Caco-2 (cell line): ENCODE measurements at regions not wholly inside any gene's neighbourhood (a gene's known extent, or its start where the extent isn't known, plus 50 kb on each side); places are given as distances from the start of the nearest gene placed in this dataset.

ENCODE experiments used
- BruUV-seq: library from RNA; stranded (reverse); fragments of 400-500 nt; replicated peaks from 2 replicates; lab custom pipeline; 2021; lab: Mats Ljungman, UMichigan
- CTCF ChIA-PET: fragments of 300-600 bp; sonication (Branson Sonifier 250); formaldehyde crosslinking; loops from one replicate; lab custom pipeline; 2022; ENCODE audit warnings: antibody characterized with exemption; lab: Charles Lee
- POLR2A ChIA-PET: fragments of 300-600 bp; sonication (Branson Sonifier 250); formaldehyde crosslinking; loops from one replicate; lab custom pipeline; 2022; ENCODE audit warnings: antibody characterized with exemption; lab: Charles Lee
- DNase-seq, 2 experiments: peaks; one replicate each; pipeline versions ENCODE4 v3.0.0 to v3.0.0-alpha.2; 2020 to 2022
- H3K27me3 ChIP-seq: replicated peaks from 2 replicates; pipeline ENCODE4 v1.6.0; 2011; ENCODE audit warnings: low read length; ENCODE audit not compliant: control insufficient read depth, insufficient read depth
- H3K36me3 ChIP-seq: 2 replicates; pipeline ENCODE4 v1.5.1; 2011; ENCODE audit warnings: low read length; ENCODE audit not compliant: control insufficient read depth, insufficient read depth
- H3K4me1 ChIP-seq: fragments of 250-450 bp; sonication (Bioruptor Pico); 2 replicates; pipeline ENCODE4 v1.5.1; 2020; ENCODE audit warnings: mild to moderate bottlenecking
- H3K4me3 ChIP-seq: 2 replicates; pipeline ENCODE4 v1.5.1; 2011; ENCODE audit warnings: low read depth, mild to moderate bottlenecking, control low read depth, low read length
- H3K9me3 ChIP-seq: fragments of 250-450 bp; sonication (Bioruptor Pico); 2 replicates; pipeline ENCODE4 v1.5.1; 2020; ENCODE audit warnings: mild to moderate bottlenecking, moderate library complexity
- H3K27ac Mint-ChIP-seq: one replicate; pipeline ENCODE4 v1.8.0; 2022; ENCODE audit warnings: mixed read lengths; ENCODE audit not compliant: unreplicated experiment
- H3K27me3 Mint-ChIP-seq: one replicate; pipeline ENCODE4 v1.8.0; 2022; ENCODE audit warnings: mixed read lengths; ENCODE audit not compliant: insufficient read depth, unreplicated experiment
- H3K36me3 Mint-ChIP-seq: one replicate; pipeline ENCODE4 v1.8.0; 2022; ENCODE audit warnings: mild to moderate bottlenecking, mixed read lengths; ENCODE audit not compliant: insufficient read depth, unreplicated experiment
- H3K4me1 Mint-ChIP-seq: one replicate; pipeline ENCODE4 v1.8.0; 2022; ENCODE audit warnings: low read depth, mixed read lengths; ENCODE audit not compliant: unreplicated experiment
- H3K4me3 Mint-ChIP-seq: one replicate; pipeline ENCODE4 v1.8.0; 2022; ENCODE audit warnings: mild to moderate bottlenecking, moderate library complexity, mixed read lengths; ENCODE audit not compliant: unreplicated experiment
- H3K9me3 Mint-ChIP-seq: one replicate; pipeline ENCODE4 v1.8.0; 2022; ENCODE audit warnings: mixed read lengths; ENCODE audit not compliant: unreplicated experiment
- intact Hi-C: fragments of 100-400 bp; cut with micrococcal nuclease; formaldehyde crosslinking; loops from one replicate; pipeline ENCODE4 v1.10.0; 2022; ENCODE audit not compliant: unreplicated experiment
- TF ChIP-seq, protein P1 (sequence below), 2 experiments: fragments of 200-600 bp in 1 of 2; IDR thresholded peaks; 1 replicate in 1 of 2; 2 replicates in 1 of 2; pipeline versions ENCODE4 v1.5.1 to v1.8.0; 2011 to 2022; ENCODE audit warnings: antibody characterized with exemption in 1 of 2, control low read depth in 1 of 2, inconsistent platforms in 1 of 2, low read depth in 1 of 2, low read length in 1 of 2, mild to moderate bottlenecking in 1 of 2, moderate library complexity in 1 of 2; ENCODE audit not compliant: insufficient read depth in 1 of 2, severe bottlenecking in 1 of 2, unreplicated experiment in 1 of 2

DNA sequence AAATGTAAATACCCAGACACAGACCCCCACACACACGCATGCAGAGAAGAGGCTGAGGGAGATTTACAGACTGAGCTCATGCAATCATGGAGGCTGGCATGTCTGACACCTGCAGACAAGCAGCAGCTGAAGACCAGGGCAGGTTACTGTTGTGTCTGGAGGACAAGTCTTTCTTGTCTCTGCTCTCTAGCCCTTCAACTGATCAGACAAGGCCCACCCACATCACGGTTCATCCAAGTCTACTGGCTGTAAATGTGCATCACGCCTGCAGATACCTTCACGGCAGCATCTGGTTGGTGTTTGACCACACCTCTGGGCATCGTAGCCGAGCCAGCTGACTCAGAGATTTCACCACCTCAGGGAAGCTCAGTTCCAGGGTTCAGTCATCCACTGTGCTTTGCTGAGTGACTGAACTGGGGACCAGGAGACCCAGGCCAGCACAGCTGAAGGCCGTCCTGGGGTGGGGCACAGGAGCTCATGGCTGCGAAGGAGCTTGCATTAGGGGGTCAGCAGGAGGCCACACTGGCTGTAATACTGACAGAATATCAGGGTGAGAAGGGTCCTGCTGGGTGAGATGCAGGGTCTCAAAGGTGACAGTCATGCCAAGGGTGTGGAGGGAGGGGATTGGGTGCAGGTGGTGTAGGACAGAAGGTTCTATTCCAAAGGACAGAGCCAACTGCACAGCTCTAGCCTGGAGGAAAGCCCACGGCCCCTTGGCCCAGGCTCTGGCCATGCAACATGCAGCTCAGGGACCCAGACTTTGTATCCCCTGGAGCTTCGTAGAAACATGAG, 304.9 kb downstream of the BRD1 start:
- H3K36me3 ChIP-seq = no peaks in the 10 kb centered on the region
- peaks cover 3% of the 10 kb centered on the region for H3K27me3 Mint-ChIP-seq
- H3K4me1 ChIP-seq = no peaks in the 10 kb centered on the region
- no peaks in the 10 kb centered on the region for H3K27me3 ChIP-seq
- H3K9me3 Mint-ChIP-seq = no peaks in the 10 kb centered on the region
- CTCF ChIA-PET = no interaction called here
- H3K4me3 Mint-ChIP-seq = no peak overlapping the region
- no peak overlapping the region for H3K4me3 ChIP-seq
- no peak overlapping the region for H3K27ac Mint-ChIP-seq
- TF ChIP-seq, protein P1, sequence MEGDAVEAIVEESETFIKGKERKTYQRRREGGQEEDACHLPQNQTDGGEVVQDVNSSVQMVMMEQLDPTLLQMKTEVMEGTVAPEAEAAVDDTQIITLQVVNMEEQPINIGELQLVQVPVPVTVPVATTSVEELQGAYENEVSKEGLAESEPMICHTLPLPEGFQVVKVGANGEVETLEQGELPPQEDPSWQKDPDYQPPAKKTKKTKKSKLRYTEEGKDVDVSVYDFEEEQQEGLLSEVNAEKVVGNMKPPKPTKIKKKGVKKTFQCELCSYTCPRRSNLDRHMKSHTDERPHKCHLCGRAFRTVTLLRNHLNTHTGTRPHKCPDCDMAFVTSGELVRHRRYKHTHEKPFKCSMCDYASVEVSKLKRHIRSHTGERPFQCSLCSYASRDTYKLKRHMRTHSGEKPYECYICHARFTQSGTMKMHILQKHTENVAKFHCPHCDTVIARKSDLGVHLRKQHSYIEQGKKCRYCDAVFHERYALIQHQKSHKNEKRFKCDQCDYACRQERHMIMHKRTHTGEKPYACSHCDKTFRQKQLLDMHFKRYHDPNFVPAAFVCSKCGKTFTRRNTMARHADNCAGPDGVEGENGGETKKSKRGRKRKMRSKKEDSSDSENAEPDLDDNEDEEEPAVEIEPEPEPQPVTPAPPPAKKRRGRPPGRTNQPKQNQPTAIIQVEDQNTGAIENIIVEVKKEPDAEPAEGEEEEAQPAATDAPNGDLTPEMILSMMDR (IDR thresholded peaks at IDR 0.05; ENCODE audit: insufficient read depth in 1 of 2, low read depth in 1 of 2, low read length in 1 of 2, severe bottlenecking in 1 of 2, unreplicated experiment in 1 of 2) = no peak
- BruUV-seq = no TSS peak
- intact Hi-C loops = no loop called here
- POLR2A ChIA-PET = no interaction called here
- H3K4me1 Mint-ChIP-seq = no peaks in the 10 kb centered on the region
- H3K9me3 ChIP-seq = no peaks in the 10 kb centered on the region
- no peak for DNase-seq
- no peaks in the 10 kb centered on the region for H3K36me3 Mint-ChIP-seq

DNA sequence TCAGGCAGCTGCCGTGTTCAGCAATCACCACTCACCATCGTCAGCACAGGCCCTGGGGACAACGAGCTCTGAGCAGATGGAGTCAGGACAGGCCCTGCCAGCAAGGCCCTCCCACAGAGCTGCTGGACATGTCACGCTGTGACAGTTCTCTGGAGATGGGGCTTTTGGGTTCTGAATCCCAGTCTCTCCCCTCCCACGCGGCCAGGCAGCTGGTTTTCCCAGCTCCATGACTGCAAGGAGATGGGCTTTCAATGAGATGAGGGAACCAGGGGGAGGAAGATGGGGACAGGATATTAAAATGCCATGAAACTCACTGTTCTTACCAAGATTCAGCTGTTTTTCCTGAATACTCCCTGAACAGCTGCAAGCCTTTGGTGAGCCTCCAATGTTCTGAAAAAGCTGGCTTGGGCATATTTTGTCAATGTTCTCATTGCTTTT, 305.9 kb downstream of the BRD1 start:
- no peaks in the 10 kb centered on the region for H3K4me1 ChIP-seq
- H3K9me3 Mint-ChIP-seq = no peaks in the 10 kb centered on the region
- H3K4me1 Mint-ChIP-seq = no peaks in the 10 kb centered on the region
- H3K9me3 ChIP-seq = no peaks in the 10 kb centered on the region
- no peak overlapping the region for H3K27ac Mint-ChIP-seq
- H3K27me3 ChIP-seq = no peaks in the 10 kb centered on the region
- TF ChIP-seq, protein P1 (IDR thresholded peaks at IDR 0.05; ENCODE audit: insufficient read depth in 1 of 2, low read depth in 1 of 2, low read length in 1 of 2, severe bottlenecking in 1 of 2, unreplicated experiment in 1 of 2) = no peak
- H3K4me3 Mint-ChIP-seq = no peak overlapping the region
- ChIA-PET CTCF (no interaction called here), POLR2A (no interaction called here)
- no peaks in the 10 kb centered on the region for H3K36me3 Mint-ChIP-seq
- peaks cover 5% of the 10 kb centered on the region for H3K27me3 Mint-ChIP-seq
- no peak for DNase-seq
- BruUV-seq = no TSS peak
- no peak overlapping the region for H3K4me3 ChIP-seq
- intact Hi-C loops = no loop called here
- no peaks in the 10 kb centered on the region for H3K36me3 ChIP-seq

DNA sequence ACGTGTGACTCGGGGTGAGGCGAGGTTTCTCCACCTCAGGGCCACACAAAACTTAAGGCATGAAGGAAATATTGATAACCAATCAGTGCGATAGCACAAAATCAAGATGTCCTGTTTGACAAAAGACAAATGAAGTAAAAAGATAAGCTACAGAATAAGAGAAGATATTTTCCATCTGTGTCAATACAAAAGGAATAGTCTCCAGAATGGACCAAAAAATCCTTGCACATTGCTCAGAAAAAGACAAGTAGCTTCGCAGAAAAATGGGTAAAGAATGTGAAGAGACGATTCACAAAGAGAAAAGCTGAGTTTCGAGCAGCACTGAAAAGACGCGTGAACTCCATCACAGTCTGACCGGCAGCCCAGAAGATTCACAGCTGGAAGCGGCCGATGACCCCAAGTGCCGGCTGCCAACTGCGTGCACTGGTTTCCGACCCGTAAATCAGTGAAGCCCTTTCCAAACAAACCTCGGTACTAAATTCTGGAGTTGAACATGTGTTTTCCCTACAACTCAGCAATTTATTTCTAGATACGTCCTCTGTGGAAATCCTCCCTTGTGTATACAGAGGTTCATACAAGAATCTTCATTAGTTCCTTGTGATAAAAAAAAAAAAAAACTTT, 308.4 kb downstream of the BRD1 start:
- no peak for DNase-seq
- Histone ChIP-seq H3K9me3 (no peaks in the 10 kb centered on the region), H3K4me1 (no peaks in the 10 kb centered on the region), H3K36me3 (no peaks in the 10 kb centered on the region), H3K27me3 (no peaks in the 10 kb centered on the region), H3K4me3 (no peak overlapping the region)
- no TSS peak for BruUV-seq
- H3K4me3 Mint-ChIP-seq = no peak overlapping the region
- H3K36me3 Mint-ChIP-seq = no peaks in the 10 kb centered on the region
- H3K27ac Mint-ChIP-seq = no peak overlapping the region
- intact Hi-C loops = no loop called here
- no peaks in the 10 kb centered on the region for H3K9me3 Mint-ChIP-seq
- TF ChIP-seq, protein P1 (IDR thresholded peaks at IDR 0.05; ENCODE audit: insufficient read depth in 1 of 2, low read depth in 1 of 2, low read length in 1 of 2, severe bottlenecking in 1 of 2, unreplicated experiment in 1 of 2) = no peak
- ChIA-PET CTCF (no interaction called here), POLR2A (no interaction called here)
- peaks cover 5% of the 10 kb centered on the region for H3K27me3 Mint-ChIP-seq
- no peaks in the 10 kb centered on the region for H3K4me1 Mint-ChIP-seq
